ENCODE measurements at regions not wholly inside any gene's neighbourhood (a gene's known extent, or its start where the extent isn't known, plus 50 kb on each side); places are given as distances from the start of the nearest gene placed in this dataset.

GRCh38 chr20:58580474-58580835 lies 65.3 kb upstream of the APCDD1L start:
- peak; percentile 40 for DNase-seq
- intact Hi-C loops (cut with DNase I), result no loop called here
- 85 to 86% methylated on average over 7 of the region's 7 CpGs for WGBS, 2 donors
- H3K4me3 ChIP-seq, result no peak overlapping the region
- no peaks in the 10 kb centered on the region for H3K9me3 ChIP-seq
- no peaks in the 10 kb centered on the region for H3K36me3 ChIP-seq
- H3K27me3 ChIP-seq, result no peaks in the 10 kb centered on the region
- no peak overlapping the region for H3K27ac ChIP-seq
- H3K4me1 ChIP-seq, result peaks cover 0 to 14% (median 5%) of the 10 kb centered on the region in 4 donors
- TF ChIP-seq EP300 (IDR thresholded peaks at IDR 0.05) (no peak), CTCF (IDR thresholded peaks at IDR 0.05) (no peak), POLR2A (IDR thresholded peaks at IDR 0.05) (no peak), POLR2AphosphoS5 (IDR thresholded peaks at IDR 0.05) (no peak)

GRCh38 chr20:58579819-58580473 lies 64.7 kb upstream of the APCDD1L start:
- Histone ChIP-seq H3K27ac (no peak overlapping the region), H3K36me3 (no peaks in the 10 kb centered on the region), H3K4me1 (peaks cover 0 to 8% (median under 1%) of the 10 kb centered on the region in 4 donors), H3K4me3 (no peak overlapping the region), H3K9me3 (no peaks in the 10 kb centered on the region), H3K27me3 (no peaks in the 10 kb centered on the region)
- intact Hi-C loops (cut with DNase I), result loop anchor here (10.0 kb wide), 1 partner anchor 195 kb away; the partner anchor contains the start of gene VAPB
- WGBS, 2 donors, result 78 to 87% methylated on average over 23 of the region's 23 CpGs
- DNase-seq, result peak; percentile 33
- TF ChIP-seq EP300 (IDR thresholded peaks at IDR 0.05) (no peak), POLR2AphosphoS5 (IDR thresholded peaks at IDR 0.05) (no peak), POLR2A (IDR thresholded peaks at IDR 0.05) (no peak), CTCF (IDR thresholded peaks at IDR 0.05) (no peak)

- intact Hi-C loops (cut with DNase I), result loop anchor here (10.0 kb wide), 1 partner anchor 194 kb away; the partner anchor contains the start of gene VAPB
- no peak overlapping the region for H3K4me3 ChIP-seq
- no peak overlapping the region for H3K27ac ChIP-seq
- TF ChIP-seq POLR2AphosphoS5 (IDR thresholded peaks at IDR 0.05) (no peak), CTCF (IDR thresholded peaks at IDR 0.05) (no peak), POLR2A (IDR thresholded peaks at IDR 0.05) (no peak), EP300 (IDR thresholded peaks at IDR 0.05) (no peak)
- H3K36me3 ChIP-seq, result no peaks in the 10 kb centered on the region
- WGBS, 2 donors, result 91 to 93% methylated on average over 15 of the region's 15 CpGs
- no peaks in the 10 kb centered on the region for H3K27me3 ChIP-seq
- H3K4me1 ChIP-seq, result peaks cover 0 to 1% (median 0%) of the 10 kb centered on the region in 4 donors
- DNase-seq, result peak; percentile 32
- no peaks in the 10 kb centered on the region for H3K9me3 ChIP-seq
These were observed 64.0 kb upstream of the APCDD1L start for GRCh38 chr20:58579069-58579818.

- no peaks in the 10 kb centered on the region for H3K27me3 ChIP-seq
- H3K27ac ChIP-seq, result no peak overlapping the region
- DNase-seq, result peak; percentile 50
- intact Hi-C loops (cut with DNase I), result loop anchor here (10.0 kb wide), 1 partner anchor 193 kb away; the partner anchor contains the start of gene VAPB
- H3K4me3 ChIP-seq, result no peak overlapping the region
- TF ChIP-seq POLR2A (IDR thresholded peaks at IDR 0.05) (no peak), CTCF (IDR thresholded peaks at IDR 0.05) (no peak), POLR2AphosphoS5 (IDR thresholded peaks at IDR 0.05) (no peak), EP300 (IDR thresholded peaks at IDR 0.05) (no peak)
- H3K36me3 ChIP-seq, result no peaks in the 10 kb centered on the region
- 84 to 90% methylated on average over 23 of the region's 23 CpGs for WGBS, 2 donors
- H3K9me3 ChIP-seq, result no peaks in the 10 kb centered on the region
- peaks cover 0 to 8% (median 6%) of the 10 kb centered on the region in 4 donors for H3K4me1 ChIP-seq
These were observed 62.8 kb upstream of the APCDD1L start for GRCh38 chr20:58577871-58578598.

Data from sigmoid colon (tissue), 6 donors.